WTC11 (cell line): ENCODE measurements at regions not wholly inside any gene's neighbourhood (a gene's known extent, or its start where the extent isn't known, plus 50 kb on each side); places are given as distances from the start of the nearest gene placed in this dataset.

Experiments used
- CBFB ChIP-seq: sonication (generic); formaldehyde crosslinking; IDR thresholded peaks from 2 replicates; pipeline ENCODE4 v1.8.1; 2022; ENCODE audit warnings: mild to moderate bottlenecking, low read depth, missing genetic modification reagents
- CTCF ChIP-seq: fragments of 200-600 bp; IDR thresholded peaks from 2 replicates; pipeline ENCODE4 v1.8.0; 2022; ENCODE audit warnings: antibody characterized with exemption
- E2F4 ChIP-seq: sonication (generic); formaldehyde crosslinking; IDR thresholded peaks from 2 replicates; pipeline ENCODE4 v1.8.1; 2022; ENCODE audit warnings: low read depth, mild to moderate bottlenecking, moderate library complexity, missing genetic modification reagents, borderline replicate concordance
- ERG ChIP-seq: fragments of 250-450 bp; sonication (Bioruptor Pico); IDR thresholded peaks from 2 replicates; pipeline ENCODE4 v1.8.0; 2021; ENCODE audit warnings: mild to moderate bottlenecking
- ESRRA ChIP-seq: sonication (generic); formaldehyde crosslinking; IDR thresholded peaks from 2 replicates; pipeline ENCODE4 v1.8.1; 2022; ENCODE audit warnings: mild to moderate bottlenecking, missing genetic modification reagents, borderline replicate concordance
- ETV6 ChIP-seq: sonication (generic); formaldehyde crosslinking; IDR thresholded peaks from 2 replicates; pipeline ENCODE4 v1.8.1; 2022; ENCODE audit warnings: mild to moderate bottlenecking, missing genetic modification reagents
- NFYB ChIP-seq: sonication (generic); formaldehyde crosslinking; conservative IDR thresholded peaks from 2 replicates; pipeline ENCODE4 v1.8.0; 2022; ENCODE audit warnings: low read depth, missing genetic modification reagents
- NR2C2 ChIP-seq: sonication (generic); formaldehyde crosslinking; IDR thresholded peaks from 2 replicates; pipeline ENCODE4 v1.8.0; 2022; ENCODE audit warnings: mild to moderate bottlenecking, missing genetic modification reagents
- SMAD4 ChIP-seq: sonication (generic); formaldehyde crosslinking; IDR thresholded peaks from 2 replicates; pipeline ENCODE4 v1.8.0; 2022; ENCODE audit warnings: mild to moderate bottlenecking, missing genetic modification reagents
- ZNF138 ChIP-seq: sonication (generic); formaldehyde crosslinking; conservative IDR thresholded peaks from 2 replicates; pipeline ENCODE4 v1.8.1; 2022; ENCODE audit warnings: mild to moderate bottlenecking, moderate library complexity, missing genetic modification reagents
- ZNF423 ChIP-seq: fragments of 250-450 bp; sonication (Bioruptor Pico); IDR thresholded peaks from 2 replicates; pipeline ENCODE4 v2.1.2; 2022; ENCODE audit warnings: mild to moderate bottlenecking, moderate library complexity
- TF ChIP-seq, protein P1 (sequence below): sonication (generic); formaldehyde crosslinking; IDR thresholded peaks from 2 replicates; pipeline ENCODE4 v1.8.1; 2022; ENCODE audit warnings: low read depth, missing genetic modification reagents, borderline replicate concordance
- TF ChIP-seq, protein P2 (sequence below): sonication (generic); formaldehyde crosslinking; IDR thresholded peaks from 2 replicates; pipeline ENCODE4 v1.8.0; 2022; ENCODE audit warnings: mild to moderate bottlenecking, missing genetic modification reagents

DNA sequence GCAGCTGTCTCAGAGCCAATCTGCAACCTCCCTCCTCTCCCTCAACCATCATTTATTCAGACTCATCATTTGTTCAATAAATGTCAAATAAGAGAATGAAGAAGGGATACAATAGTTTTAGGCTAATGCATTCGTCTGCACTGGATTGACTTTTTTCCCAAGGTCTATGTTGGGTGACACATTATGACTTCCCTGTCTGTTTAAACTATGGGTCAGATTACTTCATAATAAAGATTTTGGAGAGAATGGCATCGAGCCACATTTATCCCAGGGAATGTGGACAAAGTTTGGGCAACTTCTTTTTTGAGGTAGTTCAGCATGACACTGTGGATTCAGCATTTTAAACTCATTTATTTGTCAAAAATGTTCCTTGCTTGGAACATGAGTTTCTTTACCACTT lies 107.4 kb upstream of the ADGRL2 start:
- TF ChIP-seq CTCF (no peak), ZNF138 (no peak), NR2C2 (no peak), SMAD4 (CRISPR knock-in tag) (no peak), CBFB (CRISPR knock-in tag) (no peak), ERG (CRISPR knock-in tag) (no peak), ETV6 (CRISPR knock-in tag) (no peak), NFYB (CRISPR knock-in tag) (no peak), ZNF423 (CRISPR knock-in tag) (no peak), ESRRA (no peak), E2F4 (no peak)
- TF ChIP-seq, protein P1, sequence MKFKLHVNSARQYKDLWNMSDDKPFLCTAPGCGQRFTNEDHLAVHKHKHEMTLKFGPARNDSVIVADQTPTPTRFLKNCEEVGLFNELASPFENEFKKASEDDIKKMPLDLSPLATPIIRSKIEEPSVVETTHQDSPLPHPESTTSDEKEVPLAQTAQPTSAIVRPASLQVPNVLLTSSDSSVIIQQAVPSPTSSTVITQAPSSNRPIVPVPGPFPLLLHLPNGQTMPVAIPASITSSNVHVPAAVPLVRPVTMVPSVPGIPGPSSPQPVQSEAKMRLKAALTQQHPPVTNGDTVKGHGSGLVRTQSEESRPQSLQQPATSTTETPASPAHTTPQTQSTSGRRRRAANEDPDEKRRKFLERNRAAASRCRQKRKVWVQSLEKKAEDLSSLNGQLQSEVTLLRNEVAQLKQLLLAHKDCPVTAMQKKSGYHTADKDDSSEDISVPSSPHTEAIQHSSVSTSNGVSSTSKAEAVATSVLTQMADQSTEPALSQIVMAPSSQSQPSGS (CRISPR knock-in tag) = no peak
- TF ChIP-seq, protein P2, sequence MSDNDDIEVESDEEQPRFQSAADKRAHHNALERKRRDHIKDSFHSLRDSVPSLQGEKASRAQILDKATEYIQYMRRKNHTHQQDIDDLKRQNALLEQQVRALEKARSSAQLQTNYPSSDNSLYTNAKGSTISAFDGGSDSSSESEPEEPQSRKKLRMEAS (CRISPR knock-in tag) = no peak
